Gastroesophageal sphincter (tissue), 4 donors: ENCODE measurements at regions not wholly inside any gene's neighbourhood (a gene's known extent, or its start where the extent isn't known, plus 50 kb on each side); places are given as distances from the start of the nearest gene placed in this dataset.

Experiments used
- ATAC-seq: fragments of 150-250 bp; one replicate; pipeline ENCODE4 v1.9.1; 2016; ENCODE audit warnings: mild to moderate bottlenecking, moderate library complexity
- H3K27ac ChIP-seq, 4 donors: fragments of 200-600 bp; sonication (generic) in 3 of 4; 1 replicate in 3 of 4; 2 replicates in 1 of 4; pipeline ENCODE4 v1.5.1; 2016 to 2019
- H3K27me3 ChIP-seq: fragments of 200-600 bp; sonication (generic); one replicate; pipeline ENCODE4 v1.5.1; 2019
- H3K36me3 ChIP-seq, 2 donors: fragments of 200-600 bp; sonication (generic); one replicate each; pipeline ENCODE4 v1.5.1; 2019; ENCODE audit warnings: control low read depth in 1 of 2
- H3K4me1 ChIP-seq, 3 donors: fragments of 200-600 bp; sonication (generic); 1 replicate in 2 of 3; 2 replicates in 1 of 3; pipeline ENCODE4 v1.5.1; 2016 to 2019; ENCODE audit warnings: control low read depth in 2 of 3
- H3K4me3 ChIP-seq, 2 donors: fragments of 200-600 bp; sonication (generic); one replicate each; pipeline ENCODE4 v1.5.1; 2019; ENCODE audit warnings: mild to moderate bottlenecking in 1 of 2, moderate library complexity in 1 of 2
- H3K9me3 ChIP-seq, 3 donors: fragments of 200-600 bp; sonication (generic); one replicate each; pipeline ENCODE4 v1.5.1; 2017 to 2019; ENCODE audit warnings: control low read depth in 2 of 3
- CTCF ChIP-seq, 4 experiments: fragments of 200-600 bp in 2 of 4; fragments of 450-650 bp in 2 of 4; sonication (generic) in 1 of 4; IDR thresholded peaks; one replicate each; pipeline ENCODE4 v1.5.1; 2017 to 2019; ENCODE audit warnings: antibody characterized with exemption in 4 of 4, mild to moderate bottlenecking in 2 of 4, moderate library complexity in 2 of 4
- EP300 ChIP-seq: sonication (generic); formaldehyde crosslinking; IDR thresholded peaks from one replicate; pipeline ENCODE4 v1.6.1; 2017; ENCODE audit warnings: antibody characterized with exemption, mild to moderate bottlenecking
- POLR2A ChIP-seq, 2 donors: fragments of 450-650 bp; IDR thresholded peaks; one replicate each; pipeline ENCODE4 v1.6.1; 2017; ENCODE audit warnings: antibody characterized with exemption in 2 of 2, mild to moderate bottlenecking in 2 of 2, moderate library complexity in 1 of 2
- POLR2AphosphoS5 ChIP-seq: sonication (generic); formaldehyde crosslinking; IDR thresholded peaks from one replicate; pipeline ENCODE4 v1.6.1; 2017; ENCODE audit warnings: antibody characterized with exemption
- WGBS, 2 donors: methylation state at CpG; one replicate each; pipeline ENCODE4 v1.1.5; 2018; ENCODE audit warnings: low coverage in 1 of 2; 5-methylcytosine and 5-hydroxymethylcytosine counted together

DNA sequence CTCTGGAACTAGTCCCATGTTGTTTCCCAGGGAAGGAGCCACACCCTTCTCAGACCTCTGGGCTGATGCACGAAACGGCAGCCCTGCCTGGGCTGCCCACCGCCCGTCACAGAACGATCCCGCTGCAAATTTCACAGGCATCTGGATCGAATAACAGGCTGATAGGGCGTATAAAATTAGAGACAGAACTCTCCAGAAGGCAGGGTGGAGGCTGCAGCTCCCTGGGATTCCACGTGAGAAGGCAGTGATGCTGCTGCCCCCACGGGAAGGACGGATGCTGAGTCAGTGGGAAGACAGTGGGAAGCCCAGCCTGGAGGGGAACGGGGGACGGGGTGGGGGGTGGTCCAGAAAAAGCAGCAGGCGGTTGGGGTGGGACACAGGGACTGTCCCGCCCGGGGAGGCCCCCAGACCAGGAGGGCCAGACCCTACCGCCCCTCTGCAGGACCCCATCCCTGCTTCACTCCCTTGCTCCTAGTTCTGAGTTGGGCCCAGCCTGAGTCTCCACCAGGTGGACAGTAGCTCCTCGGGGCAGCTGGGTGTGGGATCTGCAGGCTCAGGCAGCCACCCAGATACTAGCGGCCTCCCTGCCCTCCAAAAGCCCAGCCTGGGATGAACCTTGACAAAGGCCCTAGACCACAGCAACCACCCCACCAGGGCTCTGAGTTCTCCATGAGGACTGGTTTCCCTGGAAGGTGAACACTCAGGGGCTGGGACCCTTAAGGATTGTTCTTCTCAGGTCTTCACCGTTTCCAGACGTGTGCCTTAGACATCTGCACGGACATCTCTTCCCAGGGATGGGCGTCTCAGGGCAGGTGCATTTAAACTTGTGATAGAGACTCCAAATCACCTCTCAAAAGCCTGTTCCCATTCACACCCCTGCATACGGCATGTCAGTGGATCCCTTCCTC is 117.8 kb downstream of the METRNL start:
- WGBS, 2 donors: 68 to 86% methylated on average over 4 to 11 of the region's 24 CpGs
- no peaks in the 10 kb centered on the region for H3K9me3 ChIP-seq
- TF ChIP-seq POLR2AphosphoS5: no peak
- TF ChIP-seq EP300: no peak
- no peak for TF ChIP-seq CTCF (IDR thresholded peaks at IDR 0.05)
- TF ChIP-seq POLR2A (IDR thresholded peaks at IDR 0.05): no peak
- no peaks in the 10 kb centered on the region for H3K27me3 ChIP-seq
- no peak for ATAC-seq
- peaks cover 0 to 64% (median 23%) of the 10 kb centered on the region in 3 donors for H3K4me1 ChIP-seq
- no peak overlapping the region for H3K4me3 ChIP-seq
- H3K27ac ChIP-seq: peak overlapping the region in 2 of 4 donors; percentile 47 to 69
- H3K36me3 ChIP-seq: no peaks in the 10 kb centered on the region

DNA sequence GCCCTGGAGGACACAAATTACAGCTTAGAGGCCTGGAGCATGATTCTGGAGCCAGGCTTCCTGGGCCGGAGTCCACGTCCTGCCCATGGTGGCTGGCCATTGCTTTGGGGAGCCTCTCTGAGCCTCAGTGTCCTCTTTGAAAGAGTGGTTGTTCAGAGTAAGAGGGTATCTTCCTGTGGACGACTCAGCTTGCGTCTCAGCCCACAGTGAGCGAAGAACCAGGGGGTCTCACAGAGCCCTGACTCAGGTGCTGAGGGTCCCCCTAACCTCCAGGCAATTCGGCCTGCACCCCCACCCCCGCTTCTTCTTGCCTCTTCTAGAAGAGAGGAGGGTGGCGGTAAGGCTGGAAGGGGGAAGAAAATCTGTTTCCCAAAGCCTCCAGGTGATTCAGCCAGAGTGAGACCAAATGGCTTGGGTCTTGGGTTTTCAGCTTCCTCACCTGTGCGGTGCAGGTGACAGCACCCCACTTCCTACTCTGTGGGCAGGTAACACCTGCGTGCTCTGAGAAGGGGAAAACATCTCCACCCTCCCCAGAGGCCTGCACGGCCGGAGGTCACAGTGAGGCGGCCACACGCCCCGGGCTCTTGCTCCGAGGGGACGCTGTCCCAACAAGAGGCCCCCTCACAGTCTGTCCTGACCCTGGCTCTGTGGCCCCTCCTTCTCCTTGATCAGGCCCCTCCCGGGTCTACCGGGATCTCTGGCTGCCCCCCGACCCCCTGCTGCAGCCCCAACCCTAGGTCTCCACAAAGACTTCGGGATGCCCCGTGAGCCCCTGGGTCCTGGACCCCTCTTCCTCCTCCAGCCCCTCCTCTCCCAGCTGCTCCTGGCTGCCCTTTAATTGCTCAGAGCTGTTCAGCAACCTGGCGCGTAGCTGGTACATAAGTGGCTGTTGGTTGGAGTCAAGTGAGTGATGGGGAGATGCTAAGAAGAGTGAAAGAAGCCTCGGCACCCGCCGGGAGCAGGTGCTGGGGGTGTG is 119.2 kb downstream of the METRNL start:
- WGBS, 2 donors: 87 to 98% methylated on average over 3 to 8 of the region's 27 CpGs
- no peaks in the 10 kb centered on the region for H3K9me3 ChIP-seq
- no peak for ATAC-seq
- peaks cover 0 to 70% (median 27%) of the 10 kb centered on the region in 3 donors for H3K4me1 ChIP-seq
- H3K36me3 ChIP-seq: no peaks in the 10 kb centered on the region
- TF ChIP-seq POLR2A (IDR thresholded peaks at IDR 0.05): no peak
- no peak for TF ChIP-seq POLR2AphosphoS5
- no peak for TF ChIP-seq EP300
- no peak for TF ChIP-seq CTCF (IDR thresholded peaks at IDR 0.05)
- H3K27me3 ChIP-seq: no peaks in the 10 kb centered on the region
- peak overlapping the region in 1 of 2 donors; percentile 4 for H3K4me3 ChIP-seq
- peak overlapping the region in 3 of 4 donors; percentile 61 to 82 (median 71) for H3K27ac ChIP-seq

GRCh38 chr17:83199500-83200201 is 120.2 kb downstream of the METRNL start:
- H3K9me3 ChIP-seq: no peaks in the 10 kb centered on the region
- WGBS, 2 donors: 61 to 68% methylated on average over 9 to 10 of the region's 23 CpGs
- no peaks in the 10 kb centered on the region for H3K27me3 ChIP-seq
- H3K27ac ChIP-seq: peak overlapping the region in 3 of 4 donors; percentile 72 to 82 (median 74)
- peak; percentile 7 for ATAC-seq
- H3K4me3 ChIP-seq: peak overlapping the region in 1 of 2 donors; percentile 4
- H3K4me1 ChIP-seq: peaks cover 0 to 70% (median 30%) of the 10 kb centered on the region in 3 donors
- no peaks in the 10 kb centered on the region for H3K36me3 ChIP-seq
- TF ChIP-seq POLR2AphosphoS5 (peak; percentile 22), POLR2A (IDR thresholded peaks at IDR 0.05) (no peak), EP300 (no peak)

GRCh38 chr17:83200231-83200699 is 120.9 kb downstream of the METRNL start:
- H3K4me3 ChIP-seq: no peak overlapping the region
- no peaks in the 10 kb centered on the region for H3K36me3 ChIP-seq
- TF ChIP-seq POLR2AphosphoS5 (no peak), CTCF (IDR thresholded peaks at IDR 0.05) (no peak), EP300 (no peak), POLR2A (IDR thresholded peaks at IDR 0.05) (no peak)
- no CpG with 5 or more reads among the region's 21 CpGs for WGBS, 2 donors
- no peaks in the 10 kb centered on the region for H3K9me3 ChIP-seq
- H3K27ac ChIP-seq: peak overlapping the region in 3 of 4 donors; percentile 72 to 82 (median 74)
- H3K27me3 ChIP-seq: no peaks in the 10 kb centered on the region
- ATAC-seq: peak; percentile 20
- peaks cover 0 to 64% (median 30%) of the 10 kb centered on the region in 3 donors for H3K4me1 ChIP-seq
